ENCODE measurements at regions not wholly inside any gene's neighbourhood (a gene's known extent, or its start where the extent isn't known, plus 50 kb on each side); places are given as distances from the start of the nearest gene placed in this dataset.

DNA sequence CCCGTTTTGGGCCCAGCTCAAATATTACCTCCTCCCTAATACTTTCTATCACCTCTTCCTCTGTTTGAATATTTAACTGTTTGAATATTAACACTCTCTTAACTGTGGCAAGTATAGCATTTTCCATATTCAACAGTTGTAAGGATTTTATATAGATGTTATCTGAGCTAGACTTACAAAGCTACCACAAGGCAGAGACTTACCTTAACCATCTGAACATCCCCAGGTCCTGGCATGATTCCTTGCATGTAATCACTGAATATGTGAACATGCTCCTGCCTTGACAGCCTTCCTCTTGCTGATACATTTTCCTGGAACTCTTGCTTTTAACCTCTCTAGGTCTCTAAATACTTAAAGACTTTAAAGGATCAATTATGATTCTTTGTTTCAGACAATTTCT is 182.4 kb downstream of the MCHR2 start:
- Mint-ChIP-seq H3K4me1 (ENCODE audit: unreplicated experiment) (no peaks in the 10 kb centered on the region), H3K4me3 (ENCODE audit: unreplicated experiment) (no peak overlapping the region), H3K27ac (ENCODE audit: unreplicated experiment) (no peak overlapping the region), H3K36me3 (ENCODE audit: low read depth, unreplicated experiment) (peaks cover 5% of the 10 kb centered on the region), H3K27me3 (ENCODE audit: unreplicated experiment) (peaks cover 3% of the 10 kb centered on the region), H3K9me3 (ENCODE audit: unreplicated experiment) (no peaks in the 10 kb centered on the region)
- DNase-seq (ENCODE audit: low spot score): no peak
- TF ChIP-seq, protein P1, sequence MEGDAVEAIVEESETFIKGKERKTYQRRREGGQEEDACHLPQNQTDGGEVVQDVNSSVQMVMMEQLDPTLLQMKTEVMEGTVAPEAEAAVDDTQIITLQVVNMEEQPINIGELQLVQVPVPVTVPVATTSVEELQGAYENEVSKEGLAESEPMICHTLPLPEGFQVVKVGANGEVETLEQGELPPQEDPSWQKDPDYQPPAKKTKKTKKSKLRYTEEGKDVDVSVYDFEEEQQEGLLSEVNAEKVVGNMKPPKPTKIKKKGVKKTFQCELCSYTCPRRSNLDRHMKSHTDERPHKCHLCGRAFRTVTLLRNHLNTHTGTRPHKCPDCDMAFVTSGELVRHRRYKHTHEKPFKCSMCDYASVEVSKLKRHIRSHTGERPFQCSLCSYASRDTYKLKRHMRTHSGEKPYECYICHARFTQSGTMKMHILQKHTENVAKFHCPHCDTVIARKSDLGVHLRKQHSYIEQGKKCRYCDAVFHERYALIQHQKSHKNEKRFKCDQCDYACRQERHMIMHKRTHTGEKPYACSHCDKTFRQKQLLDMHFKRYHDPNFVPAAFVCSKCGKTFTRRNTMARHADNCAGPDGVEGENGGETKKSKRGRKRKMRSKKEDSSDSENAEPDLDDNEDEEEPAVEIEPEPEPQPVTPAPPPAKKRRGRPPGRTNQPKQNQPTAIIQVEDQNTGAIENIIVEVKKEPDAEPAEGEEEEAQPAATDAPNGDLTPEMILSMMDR (IDR thresholded peaks at IDR 0.05; ENCODE audit: unreplicated experiment): no peak

DNA sequence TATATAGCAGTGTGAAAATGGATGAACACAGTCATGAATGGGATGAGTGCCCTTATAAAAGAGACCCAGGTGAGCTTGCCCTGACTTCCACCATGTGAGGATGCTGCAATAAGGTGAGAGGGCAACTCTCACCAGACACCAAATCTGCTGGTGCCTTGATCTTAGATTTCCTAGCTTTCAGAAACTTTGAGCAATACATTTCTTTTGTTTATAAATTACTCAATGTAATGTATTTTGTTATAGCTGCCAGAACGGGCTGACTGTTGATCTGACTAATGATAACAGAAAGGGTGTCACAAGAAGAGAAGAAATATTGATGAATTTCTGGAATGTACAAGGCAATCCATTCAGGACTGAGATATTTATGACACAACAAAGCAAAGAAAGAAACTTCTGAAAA is 180.5 kb downstream of the MCHR2 start:
- Mint-ChIP-seq H3K36me3 (ENCODE audit: low read depth, unreplicated experiment) (peaks cover 5% of the 10 kb centered on the region), H3K27ac (ENCODE audit: unreplicated experiment) (no peak overlapping the region), H3K9me3 (ENCODE audit: unreplicated experiment) (no peaks in the 10 kb centered on the region), H3K4me3 (ENCODE audit: unreplicated experiment) (no peak overlapping the region), H3K27me3 (ENCODE audit: unreplicated experiment) (no peaks in the 10 kb centered on the region), H3K4me1 (ENCODE audit: unreplicated experiment) (no peaks in the 10 kb centered on the region)
- no peak for DNase-seq (ENCODE audit: low spot score)
- TF ChIP-seq, protein P1 (IDR thresholded peaks at IDR 0.05; ENCODE audit: unreplicated experiment): no peak

DNA sequence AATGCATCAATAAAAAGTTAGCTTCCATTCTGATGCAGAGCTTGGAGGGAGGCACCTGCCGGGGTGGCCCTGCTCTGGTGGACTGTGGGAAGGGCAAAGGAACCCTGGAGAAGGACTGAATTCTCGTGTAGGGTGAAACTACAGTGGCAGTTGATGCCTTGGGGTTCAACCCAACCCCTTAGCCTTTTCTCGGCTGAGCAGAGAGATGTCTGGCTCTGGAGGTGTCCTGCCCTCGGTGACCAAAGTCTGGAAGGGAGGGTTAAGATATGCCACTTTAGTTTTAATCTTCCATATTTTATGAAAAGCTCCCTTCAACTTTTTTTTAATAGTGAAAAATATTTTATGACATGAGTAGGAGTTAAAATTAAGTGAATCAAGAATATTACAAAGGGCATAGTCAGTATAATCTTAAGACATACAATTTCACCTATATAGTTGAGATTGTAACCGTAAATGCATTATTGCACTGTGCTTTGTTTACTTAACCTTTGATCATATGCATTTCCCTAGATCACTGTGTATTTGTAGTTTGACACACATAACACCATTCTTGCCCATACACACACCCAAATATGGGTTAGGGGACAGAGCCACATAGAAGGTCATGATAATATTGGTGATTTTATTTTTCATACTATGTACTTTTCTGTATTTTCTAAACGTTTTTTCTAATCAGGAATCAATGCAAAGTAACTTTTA is 179.6 kb downstream of the MCHR2 start:
- TF ChIP-seq, protein P1 (IDR thresholded peaks at IDR 0.05; ENCODE audit: unreplicated experiment): no peak
- no peaks in the 10 kb centered on the region for H3K9me3 Mint-ChIP-seq (ENCODE audit: unreplicated experiment)
- no peaks in the 10 kb centered on the region for H3K27me3 Mint-ChIP-seq (ENCODE audit: unreplicated experiment)
- no peak for DNase-seq (ENCODE audit: low spot score)
- H3K4me3 Mint-ChIP-seq (ENCODE audit: unreplicated experiment): no peak overlapping the region
- H3K4me1 Mint-ChIP-seq (ENCODE audit: unreplicated experiment): no peaks in the 10 kb centered on the region
- peaks cover 5% of the 10 kb centered on the region for H3K36me3 Mint-ChIP-seq (ENCODE audit: low read depth, unreplicated experiment)
- H3K27ac Mint-ChIP-seq (ENCODE audit: unreplicated experiment): no peak overlapping the region

DNA sequence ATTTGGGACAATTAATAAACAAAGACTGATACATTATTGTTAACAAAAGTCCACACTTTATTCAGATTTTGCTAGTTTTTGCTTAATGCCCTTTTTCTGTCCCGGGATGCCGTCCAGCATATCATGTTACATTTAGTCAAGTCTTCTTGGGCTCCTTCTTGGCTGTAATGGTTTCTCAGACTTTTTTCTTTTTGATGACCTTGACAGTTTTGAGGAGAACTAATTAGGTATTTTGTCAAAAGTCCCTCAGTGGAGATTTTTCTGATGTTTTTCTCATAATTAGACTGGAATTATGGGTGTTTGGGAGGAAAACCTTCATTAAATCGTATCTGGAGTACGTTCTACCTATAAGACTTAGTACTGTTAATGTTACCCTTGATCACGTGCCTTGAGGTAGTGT is 177.2 kb downstream of the MCHR2 start:
- Mint-ChIP-seq H3K36me3 (ENCODE audit: low read depth, unreplicated experiment) (no peaks in the 10 kb centered on the region), H3K4me1 (ENCODE audit: unreplicated experiment) (no peaks in the 10 kb centered on the region), H3K4me3 (ENCODE audit: unreplicated experiment) (no peak overlapping the region), H3K9me3 (ENCODE audit: unreplicated experiment) (no peaks in the 10 kb centered on the region), H3K27me3 (ENCODE audit: unreplicated experiment) (no peaks in the 10 kb centered on the region), H3K27ac (ENCODE audit: unreplicated experiment) (no peak overlapping the region)
- TF ChIP-seq, protein P1 (IDR thresholded peaks at IDR 0.05; ENCODE audit: unreplicated experiment): no peak
- DNase-seq (ENCODE audit: low spot score): no peak

DNA sequence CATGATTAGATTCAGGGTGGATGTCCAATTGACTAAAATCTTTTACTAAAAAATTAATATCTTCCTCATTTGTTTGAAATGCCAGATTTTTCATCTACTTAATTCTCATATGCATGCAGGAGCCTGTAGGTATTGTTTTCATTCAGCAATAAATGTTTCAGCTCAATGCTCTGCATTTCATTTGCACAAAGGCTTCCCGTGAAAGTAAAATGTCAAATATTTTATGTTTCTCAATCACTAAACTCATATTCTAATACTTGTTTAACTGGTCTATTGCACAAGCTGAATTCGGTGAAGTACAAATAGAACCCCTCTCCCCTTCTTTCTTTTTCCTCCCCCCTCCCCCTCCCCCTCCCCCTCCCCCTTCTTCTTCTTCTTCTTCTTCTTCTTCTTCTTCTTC is 175.9 kb downstream of the MCHR2 start:
- H3K4me3 Mint-ChIP-seq (ENCODE audit: unreplicated experiment): no peak overlapping the region
- no peak overlapping the region for H3K27ac Mint-ChIP-seq (ENCODE audit: unreplicated experiment)
- TF ChIP-seq, protein P1 (IDR thresholded peaks at IDR 0.05; ENCODE audit: unreplicated experiment): no peak
- no peaks in the 10 kb centered on the region for H3K9me3 Mint-ChIP-seq (ENCODE audit: unreplicated experiment)
- no peaks in the 10 kb centered on the region for H3K36me3 Mint-ChIP-seq (ENCODE audit: low read depth, unreplicated experiment)
- no peak for DNase-seq (ENCODE audit: low spot score)
- no peaks in the 10 kb centered on the region for H3K27me3 Mint-ChIP-seq (ENCODE audit: unreplicated experiment)
- H3K4me1 Mint-ChIP-seq (ENCODE audit: unreplicated experiment): peaks cover 5% of the 10 kb centered on the region
